Fibroblast of upper back skin (primary cell): ENCODE measurements at regions not wholly inside any gene's neighbourhood (a gene's known extent, or its start where the extent isn't known, plus 50 kb on each side); places are given as distances from the start of the nearest gene placed in this dataset.
A peak's percentile ranks its signal among the peaks of the same experiment; 100 is the strongest.
"Not testable (repeated sequence)": the region's sequence is repeated elsewhere in the genome, so short reads cannot be mapped to it uniquely, and the experiment has no call there.

Experiments
- DNase-seq: peaks from one replicate; pipeline ENCODE4 v3.0.0-alpha.2; 2013

DNA sequence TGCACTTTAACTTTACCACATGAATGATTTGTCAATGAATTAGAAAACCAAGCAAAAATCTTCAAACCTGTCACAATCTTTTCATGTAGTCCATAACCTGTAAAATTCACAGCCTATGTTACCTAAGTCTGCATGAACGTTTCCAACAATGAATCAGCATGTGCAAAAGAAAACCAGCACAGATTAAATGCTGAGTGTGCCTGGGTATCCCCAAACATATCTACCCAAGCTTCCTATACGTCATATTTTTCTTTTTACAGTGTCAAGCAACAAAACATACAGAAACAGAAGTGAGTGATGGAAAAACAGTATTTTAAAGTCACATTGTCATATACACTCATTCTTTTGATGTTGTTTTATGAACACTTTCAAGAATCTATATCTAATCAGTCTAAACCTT, 713.5 kb downstream of the RFPL4B start:
- no peak for DNase-seq

DNA sequence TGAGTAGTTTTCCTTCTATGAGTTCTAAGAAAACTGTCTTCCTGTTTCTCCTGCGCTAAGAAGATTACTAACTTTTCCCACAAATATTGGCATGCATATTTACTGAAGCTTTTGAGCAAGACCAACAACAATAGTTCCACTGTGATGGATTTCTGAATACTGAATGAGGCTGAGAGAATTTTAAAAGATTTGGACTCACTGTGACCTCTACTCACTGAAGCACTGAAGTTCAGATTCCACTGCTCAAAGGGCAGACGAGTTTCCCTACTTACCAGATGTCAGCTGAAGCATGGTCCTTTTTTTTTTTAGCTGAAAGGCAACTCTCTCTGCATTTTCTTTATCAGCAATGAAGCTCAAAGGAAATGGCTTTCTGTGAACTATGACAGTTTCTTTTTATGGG, 718.5 kb downstream of the RFPL4B start:
- DNase-seq: peak; percentile 42

DNA sequence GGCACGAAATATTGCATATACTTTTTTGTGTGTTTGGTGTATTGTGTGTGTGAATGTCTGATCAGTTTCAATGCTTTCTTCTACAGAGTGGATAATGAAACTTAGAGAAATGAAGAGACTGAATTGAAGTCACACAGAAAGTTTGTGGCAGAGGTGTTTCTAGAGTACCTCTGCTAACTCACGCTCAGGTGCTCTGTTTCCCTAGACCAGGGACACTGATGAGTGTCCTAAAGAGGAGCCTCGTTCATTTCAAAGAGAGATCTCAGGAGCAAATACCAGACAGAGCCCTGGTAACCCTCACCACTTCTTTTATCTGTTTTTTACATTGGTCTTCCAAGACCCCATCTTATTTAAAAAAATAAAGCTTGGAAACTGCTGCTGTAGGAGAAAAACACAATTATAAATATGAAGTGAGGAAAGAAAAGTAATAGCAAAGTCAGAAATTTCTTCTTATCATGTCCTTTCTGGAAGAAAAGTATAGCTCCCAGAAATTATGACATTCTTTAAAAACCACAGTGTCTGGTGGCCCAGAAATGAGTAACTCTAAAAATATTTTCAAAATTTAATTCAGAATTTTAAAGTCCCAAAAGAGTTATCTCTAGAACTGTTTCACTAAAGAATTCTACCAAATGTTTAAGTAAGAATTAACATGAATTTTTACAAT, 720.6 kb downstream of the RFPL4B start:
- DNase-seq: peak; percentile 70

DNA sequence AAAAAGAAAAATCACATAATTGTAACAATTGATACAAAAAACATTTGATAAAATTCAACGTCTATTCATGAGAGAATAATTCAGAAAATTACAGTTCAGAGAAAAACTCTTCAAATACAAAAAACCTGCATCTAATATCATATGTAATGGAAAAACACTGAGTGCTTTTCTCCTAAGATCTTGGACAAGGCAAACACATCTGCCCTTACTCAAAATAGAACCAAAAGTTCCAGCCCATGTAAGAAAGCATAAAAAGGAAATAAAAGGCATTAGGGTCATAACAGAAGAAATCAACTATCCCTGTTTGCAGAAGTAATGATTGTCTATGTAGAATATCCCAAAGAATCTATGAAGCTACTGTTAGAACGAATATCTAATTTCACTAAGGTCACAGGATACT, 721.4 kb downstream of the RFPL4B start:
- no peak for DNase-seq

DNA sequence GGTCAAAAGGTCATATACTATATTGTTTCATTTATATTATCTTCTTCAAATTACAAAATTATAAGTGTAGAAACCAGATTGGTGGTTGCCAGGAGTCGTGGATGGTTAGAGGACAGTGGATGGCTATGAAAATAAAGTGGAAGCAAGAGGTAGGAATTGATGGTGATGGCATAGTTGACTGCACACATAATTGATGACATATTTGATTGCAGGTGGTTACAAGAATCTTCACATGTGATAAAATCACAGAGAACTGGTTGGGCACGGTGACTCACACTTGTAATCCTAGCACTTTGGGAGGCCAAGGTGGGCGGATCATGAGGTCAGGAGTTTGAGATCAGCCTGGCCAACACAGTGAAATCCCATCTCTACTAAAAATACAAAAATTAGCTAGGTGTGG, 723.6 kb downstream of the RFPL4B start:
- DNase-seq: not testable (repeated sequence)

DNA sequence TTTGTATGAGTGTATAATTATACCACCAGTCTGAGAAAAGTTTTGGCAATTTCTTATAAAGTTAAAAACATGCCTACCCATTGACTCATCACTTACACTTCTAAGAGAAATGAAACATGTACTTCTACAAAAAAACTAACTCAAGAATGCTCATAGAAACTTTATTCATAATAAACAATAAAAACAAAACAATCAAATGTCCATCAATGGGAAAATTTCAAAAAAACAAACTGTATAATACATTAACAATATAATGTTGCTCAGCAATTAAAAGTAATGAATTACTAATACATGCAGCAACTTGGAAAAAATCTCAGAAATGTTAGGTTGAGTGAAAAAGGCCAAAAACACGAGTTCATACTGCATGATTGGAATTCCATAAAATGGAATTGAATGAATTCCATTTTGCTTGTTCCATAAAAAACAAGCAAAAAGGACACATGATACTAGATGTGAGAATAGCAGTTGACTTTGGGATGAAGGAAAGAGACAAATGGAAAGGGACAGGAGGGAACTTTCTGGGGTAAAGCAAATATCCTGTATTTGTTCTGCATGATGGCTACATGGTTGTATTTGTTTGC, 726.6 kb downstream of the RFPL4B start:
- peak; percentile 82 for DNase-seq

DNA sequence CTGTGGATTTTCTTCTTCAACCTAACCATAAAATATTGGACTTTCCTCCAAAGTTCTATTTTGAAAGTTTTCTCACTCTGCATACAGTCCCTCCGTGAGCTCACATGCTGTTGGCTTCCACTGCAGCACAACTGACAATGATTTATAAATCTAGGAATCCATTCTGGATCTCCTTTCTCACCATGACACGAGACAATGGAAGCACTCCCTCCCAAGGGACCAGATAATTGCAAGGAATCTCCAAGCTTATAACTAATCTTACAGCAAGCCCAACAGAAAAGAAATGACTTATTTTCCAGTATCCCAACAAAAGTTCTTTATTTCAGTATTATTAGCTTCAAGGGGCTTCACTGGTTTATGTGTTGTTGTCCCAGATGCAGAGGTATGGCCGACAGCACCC, 729.0 kb downstream of the RFPL4B start:
- peak; percentile 35 for DNase-seq

DNA sequence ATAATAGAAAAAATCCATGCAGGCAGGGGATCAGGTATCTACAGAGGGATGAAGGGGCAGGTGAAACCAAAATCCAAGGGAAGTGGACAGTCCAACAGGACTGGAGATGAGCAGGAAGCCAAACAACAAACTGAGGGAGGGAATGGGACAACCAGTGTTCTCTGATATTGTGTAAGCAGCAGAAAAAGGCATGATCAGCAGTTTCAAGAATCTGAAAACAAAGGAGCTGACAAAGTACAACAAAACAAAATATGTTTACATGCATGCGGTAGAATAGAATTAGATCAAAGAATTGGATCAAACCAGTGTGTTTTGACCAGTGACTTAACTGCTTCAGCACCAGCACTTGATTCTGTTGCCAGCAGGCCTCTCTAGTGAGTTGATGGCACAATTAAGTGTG, 729.7 kb downstream of the RFPL4B start:
- no peak for DNase-seq

DNA sequence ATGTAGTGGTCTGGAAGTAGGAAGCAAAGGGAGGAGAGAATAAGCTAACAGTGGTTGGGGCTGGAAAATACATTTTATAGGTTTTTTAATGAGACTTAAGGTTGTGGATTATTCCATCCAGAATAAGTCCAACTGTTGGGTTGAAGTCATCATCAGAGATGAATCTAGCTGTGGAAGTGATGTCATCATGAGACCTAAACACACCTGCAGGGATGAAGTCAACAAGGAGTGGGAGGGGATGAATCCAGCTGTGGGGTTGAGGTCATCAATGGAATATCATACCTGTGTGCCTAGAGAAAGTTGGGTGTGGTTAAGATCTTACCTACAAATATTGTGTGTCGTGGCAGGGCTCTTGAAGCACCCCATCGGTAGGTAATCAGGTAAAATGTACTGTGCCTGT, 730.7 kb downstream of the RFPL4B start:
- no peak for DNase-seq

DNA sequence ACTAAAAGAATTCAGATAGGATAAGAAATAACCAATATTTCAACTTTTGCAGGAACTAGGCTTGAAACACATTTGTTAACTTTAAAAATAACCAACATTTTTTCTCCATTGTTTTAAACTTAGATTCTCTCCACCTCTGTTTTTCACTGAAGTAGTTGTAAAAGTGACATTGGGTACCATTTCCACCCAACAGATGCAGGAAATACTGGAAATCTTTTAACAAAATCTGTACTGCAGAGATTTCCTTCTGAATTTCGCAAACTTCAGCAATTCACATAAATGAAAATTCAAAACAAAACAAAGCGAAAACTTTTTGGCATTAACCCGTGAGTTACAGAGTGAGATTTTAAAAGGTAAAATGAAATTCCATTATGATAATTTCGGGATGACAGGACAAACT, 731.7 kb downstream of the RFPL4B start:
- DNase-seq: no peak

DNA sequence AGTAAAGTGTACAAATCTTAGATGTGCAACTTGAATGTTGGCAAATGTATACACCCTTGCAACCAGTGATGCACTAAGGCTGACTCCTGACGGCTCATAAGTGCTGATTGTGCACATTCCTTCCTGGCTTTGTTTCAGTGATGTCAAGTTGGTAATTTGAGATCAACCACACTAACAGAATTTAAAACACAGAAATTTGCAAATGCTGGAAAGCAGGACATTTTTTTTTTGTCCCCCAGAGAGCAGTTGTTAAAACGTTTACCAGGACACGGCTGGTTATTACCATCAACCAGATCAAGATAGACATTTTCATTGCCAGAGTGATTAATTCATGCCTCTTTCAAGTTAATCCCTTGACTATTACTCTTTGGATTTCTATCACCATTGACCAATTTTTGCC, 735.6 kb downstream of the RFPL4B start:
- DNase-seq: peak; percentile 77

DNA sequence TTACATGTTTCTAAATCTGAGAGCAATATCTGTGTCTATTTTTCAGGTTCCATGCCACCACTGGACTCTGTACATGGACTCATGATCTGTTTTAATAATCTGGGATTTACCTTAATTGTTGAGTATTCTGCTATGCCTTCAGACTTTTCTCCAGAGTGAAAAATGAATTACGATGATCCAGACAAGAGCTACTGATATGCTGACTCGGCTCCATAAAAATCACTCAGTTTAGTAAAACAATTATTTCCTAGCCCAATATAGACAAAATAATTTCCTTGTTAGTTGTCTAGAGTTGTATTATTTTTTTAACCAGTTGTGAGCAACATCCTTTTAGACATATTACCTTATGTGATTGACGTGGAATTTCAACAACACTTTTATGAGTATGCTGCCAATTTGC, 736.8 kb downstream of the RFPL4B start:
- DNase-seq: no peak

DNA sequence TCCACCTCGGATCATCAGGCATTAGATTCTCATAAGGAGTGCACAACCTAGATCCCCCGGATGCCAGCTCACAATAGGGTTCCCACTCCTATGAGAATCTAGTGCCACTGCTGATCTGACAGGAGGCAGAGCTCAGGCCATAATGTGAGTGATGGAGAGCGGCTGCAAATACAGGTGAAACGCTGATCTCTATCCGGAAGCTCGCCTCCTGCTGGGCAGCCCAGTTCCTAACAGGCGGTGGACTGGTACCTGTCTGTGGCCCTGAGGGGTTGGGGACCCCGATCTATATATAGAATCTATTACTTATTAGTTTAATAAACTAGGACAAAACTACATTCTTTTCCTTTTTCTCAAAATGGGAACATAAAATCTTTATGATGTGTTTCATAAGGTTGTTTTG, 741.9 kb downstream of the RFPL4B start:
- DNase-seq: no peak

DNA sequence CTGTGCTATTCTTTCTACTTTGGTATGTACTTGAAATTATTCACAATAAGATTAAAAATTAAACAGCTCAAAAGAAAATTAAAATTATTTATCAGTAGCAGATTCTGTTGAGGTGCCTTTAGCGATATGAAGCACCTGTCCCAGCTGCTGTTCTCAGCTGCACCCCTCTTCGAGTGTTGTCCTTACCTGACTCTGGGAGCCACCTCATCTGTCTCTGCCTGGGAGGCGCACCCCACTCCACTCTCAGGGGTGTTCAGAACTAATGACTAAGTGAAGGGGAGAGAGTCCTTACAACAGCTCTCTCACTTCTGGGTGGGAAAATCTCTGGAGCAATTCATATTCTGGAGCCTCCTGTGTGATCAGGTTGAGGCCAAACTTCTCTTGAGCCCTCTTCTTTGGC, 745.7 kb downstream of the RFPL4B start:
- DNase-seq: no peak

DNA sequence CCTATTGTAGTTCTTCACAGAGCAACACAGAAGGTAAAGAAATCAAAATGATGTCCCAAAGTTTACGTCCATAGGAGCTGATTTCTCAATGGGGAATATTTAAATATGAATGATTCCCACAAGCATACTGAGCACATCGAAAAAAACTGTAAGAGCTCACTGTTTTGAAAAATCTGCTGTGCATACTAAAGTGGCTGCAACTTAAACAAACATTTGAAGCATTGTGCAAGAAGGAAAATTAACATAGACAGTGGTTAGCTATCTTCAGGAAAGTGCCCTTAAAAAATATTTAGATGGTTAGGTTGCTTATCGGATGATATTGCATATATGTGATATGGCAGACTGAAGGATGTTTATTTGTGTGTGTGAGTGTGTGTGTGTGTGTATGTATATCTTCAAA, 747.6 kb downstream of the RFPL4B start:
- DNase-seq: peak; percentile 33

DNA sequence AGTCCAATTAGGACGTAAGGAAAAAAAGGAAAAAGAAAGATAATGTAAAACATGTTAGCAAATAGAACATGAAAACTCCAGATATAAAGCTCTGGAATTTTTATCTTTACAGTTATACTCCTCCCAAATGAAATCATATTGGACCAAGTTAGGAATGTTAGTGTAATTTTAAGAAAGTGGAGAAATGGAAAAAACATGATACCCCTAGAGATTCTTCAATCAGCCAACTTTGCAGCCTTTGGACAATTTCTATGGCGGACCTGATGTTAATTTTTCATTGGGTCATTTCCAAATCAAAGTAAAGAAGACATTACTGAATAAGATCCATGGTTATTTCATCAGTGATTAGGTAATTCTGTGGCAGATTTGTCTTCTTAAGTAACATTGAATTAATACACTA, 748.7 kb downstream of the RFPL4B start:
- no peak for DNase-seq

DNA sequence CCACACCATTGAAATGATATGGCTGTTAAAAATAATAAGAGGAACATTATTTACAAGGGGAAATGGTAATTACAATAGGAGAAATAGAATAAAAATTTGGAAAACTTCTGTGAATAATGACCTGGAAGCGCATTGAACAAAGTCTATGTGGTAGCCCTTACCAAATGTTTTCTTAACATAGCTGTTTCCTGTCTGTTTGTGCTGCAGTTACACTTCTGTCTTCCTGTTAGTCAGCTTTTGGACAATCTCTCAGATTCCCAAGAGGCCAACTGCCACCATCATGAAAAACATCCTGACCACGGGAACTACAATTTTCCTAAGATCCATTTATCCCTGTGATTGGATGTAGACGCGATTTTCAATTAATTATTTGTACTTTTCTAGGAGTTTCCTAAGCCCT, 754.4 kb upstream of the MARCKS start:
- peak; percentile 43 for DNase-seq

DNA sequence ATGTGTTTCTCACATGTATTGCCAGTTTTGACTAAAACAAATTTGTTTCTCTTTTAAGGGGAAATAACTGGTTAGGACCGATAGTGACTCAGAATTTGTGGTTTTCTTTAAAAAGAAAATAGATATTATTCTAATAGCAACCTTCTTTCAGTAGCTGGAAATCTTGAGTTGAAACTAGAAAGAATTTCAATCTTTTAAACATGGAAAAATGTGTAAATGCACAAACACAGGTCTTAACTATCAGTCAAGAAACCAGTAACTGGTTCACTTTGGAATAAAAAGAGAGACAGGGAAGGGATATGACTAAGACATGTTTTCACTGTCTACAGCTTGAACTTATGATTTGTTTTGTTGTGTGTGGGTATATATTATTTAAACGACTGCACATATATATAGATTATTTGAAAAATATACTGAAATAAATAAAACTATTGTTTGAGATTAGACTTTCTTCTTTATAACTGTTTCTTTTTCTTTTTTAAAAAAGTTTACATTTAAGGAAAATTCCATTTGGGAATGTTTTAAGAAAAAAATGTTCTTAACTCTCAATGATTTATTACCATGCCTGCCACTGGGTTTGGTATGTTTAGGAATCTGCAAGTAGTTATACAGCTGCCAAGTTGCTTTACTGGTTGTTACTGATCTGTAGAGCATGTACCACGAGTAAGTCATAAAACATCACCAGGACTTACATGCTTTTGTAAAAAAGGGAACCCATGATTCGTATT, 753.3 kb upstream of the MARCKS start:
- peak; percentile 97 for DNase-seq

DNA sequence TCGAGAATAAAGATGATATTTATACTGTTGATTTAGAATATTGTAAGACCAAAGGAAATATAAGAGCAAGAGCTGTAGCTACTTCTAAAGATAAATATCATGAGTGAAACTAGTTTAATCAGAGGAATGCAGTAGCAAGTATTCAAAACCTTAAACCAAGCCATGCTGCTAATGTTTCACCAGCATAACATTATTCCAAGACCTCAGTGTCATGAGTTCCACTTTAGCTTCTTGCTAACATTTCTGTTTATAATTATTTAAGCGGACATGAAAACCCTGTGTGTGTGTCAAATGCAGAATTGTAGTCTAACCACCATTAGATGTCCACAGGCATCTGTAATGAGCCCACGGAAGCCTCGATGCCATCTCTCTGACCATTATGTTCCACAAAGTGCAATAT, 752.6 kb upstream of the MARCKS start:
- DNase-seq: peak; percentile 36

DNA sequence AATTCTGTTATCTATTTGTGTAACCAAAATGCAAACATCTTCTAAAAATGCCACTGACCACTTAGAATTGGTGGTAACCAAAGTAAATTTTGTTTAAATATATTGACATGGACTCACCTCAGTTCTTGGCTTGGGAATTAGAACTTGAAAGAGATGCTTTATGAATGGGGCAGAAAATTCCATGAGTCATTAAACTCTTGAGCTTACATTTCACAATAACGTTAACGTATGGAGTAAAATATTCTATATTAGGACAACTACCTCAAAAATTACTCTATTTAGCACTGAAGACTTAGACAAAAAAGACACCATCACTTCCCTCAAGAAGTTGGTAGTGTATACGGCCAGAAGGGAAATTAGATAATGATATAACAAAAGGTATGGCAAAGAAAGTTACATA, 752.2 kb upstream of the MARCKS start:
- no peak for DNase-seq

DNA sequence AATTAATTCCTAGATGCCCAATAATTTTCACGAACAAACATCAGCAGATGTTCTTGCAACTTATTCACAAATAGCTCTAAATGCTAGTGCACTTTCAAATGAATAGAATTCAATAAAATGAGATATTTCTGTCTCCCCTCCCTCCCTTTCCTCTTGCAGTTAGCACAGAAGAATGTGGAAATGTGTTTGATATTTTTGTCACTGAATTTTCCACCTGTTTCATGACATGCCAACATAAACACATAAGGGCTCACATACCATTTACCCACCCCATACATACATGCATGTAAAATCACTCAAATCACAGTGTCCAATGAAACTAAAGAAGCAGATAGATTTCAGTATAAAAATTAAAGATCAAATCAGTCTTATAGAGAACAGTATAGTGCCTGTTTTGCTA, 746.9 kb upstream of the MARCKS start:
- no peak for DNase-seq

DNA sequence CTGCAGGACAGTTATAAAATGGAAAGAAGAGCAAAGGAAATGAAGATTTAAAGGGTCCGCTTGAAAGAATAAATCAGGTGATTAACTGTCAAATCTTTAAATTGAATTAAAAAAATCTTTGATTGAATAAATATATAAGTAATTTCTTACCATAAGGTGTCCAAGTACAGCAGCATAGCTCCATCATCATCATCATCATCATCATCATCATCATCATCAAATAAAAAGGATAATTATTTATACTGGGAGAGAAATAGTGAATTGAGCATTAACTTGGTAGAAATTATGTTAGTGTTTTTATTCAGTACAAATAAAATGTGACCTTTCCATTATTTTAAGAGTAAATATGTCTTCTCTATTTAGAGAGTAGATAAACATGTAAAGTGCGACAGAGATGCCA, 745.6 kb upstream of the MARCKS start:
- DNase-seq: no peak

DNA sequence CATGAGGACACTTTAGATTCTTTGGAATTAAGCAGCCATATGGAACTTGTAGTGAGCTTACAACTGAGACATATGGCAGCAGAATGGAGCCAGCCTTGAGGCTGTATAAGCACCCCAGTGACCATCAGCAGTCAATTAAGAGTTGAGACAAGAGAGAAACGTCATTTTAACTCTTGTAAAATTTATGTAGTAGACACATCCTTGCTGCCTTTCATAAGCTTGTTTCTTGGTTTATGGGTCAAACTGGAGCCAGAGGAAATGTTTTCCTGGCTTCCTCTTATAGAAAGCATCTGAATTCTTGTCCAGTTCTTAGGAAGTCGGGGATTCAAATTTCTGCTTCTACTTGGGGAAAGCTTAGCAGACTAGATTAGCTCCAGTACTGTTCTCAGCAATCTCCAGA, 745.1 kb upstream of the MARCKS start:
- peak; percentile 47 for DNase-seq

DNA sequence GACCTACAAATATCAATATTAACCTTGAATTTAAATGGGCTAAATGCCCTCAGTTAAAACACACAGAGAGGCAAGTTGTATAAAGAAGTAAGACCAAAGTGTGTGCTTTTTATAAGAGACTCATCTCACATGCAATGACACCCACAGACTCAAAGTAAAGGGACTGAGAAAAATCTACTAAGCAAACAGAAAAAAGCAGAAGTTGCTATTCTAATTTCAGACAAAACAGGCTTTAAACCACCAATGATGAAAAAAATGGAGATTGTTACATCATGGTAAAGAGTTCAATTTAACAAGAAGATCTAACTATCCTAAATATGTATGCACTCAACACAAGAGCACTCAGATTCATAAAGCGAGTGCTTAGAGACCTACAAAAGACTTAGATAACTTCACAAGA, 741.9 kb upstream of the MARCKS start:
- no peak for DNase-seq

DNA sequence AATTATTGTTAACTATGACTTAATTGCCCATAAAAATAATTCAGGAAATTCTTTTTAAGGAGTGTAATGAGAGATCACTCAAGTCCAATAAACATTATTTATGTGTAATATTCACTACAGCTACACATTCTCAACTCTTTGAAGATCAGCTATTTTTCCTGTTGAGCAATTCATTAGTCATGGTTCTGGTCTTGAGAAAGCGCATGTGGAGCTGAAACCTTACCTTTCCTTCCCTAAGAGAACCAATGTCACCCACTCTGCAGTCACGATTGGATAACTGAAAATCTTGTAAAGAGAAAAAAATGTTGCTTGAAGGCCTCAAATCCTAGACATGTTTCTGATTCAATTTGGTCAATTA, 736.9 kb upstream of the MARCKS start:
- peak; percentile 98 for DNase-seq
